Liver (tissue), 7 donors: ENCODE measurements at regions not wholly inside any gene's neighbourhood (a gene's known extent, or its start where the extent isn't known, plus 50 kb on each side); places are given as distances from the start of the nearest gene placed in this dataset.

Source experiments
- DNase-seq: peaks from one replicate; pipeline ENCODE4 v3.0.0-alpha.2; 2017; ENCODE audit warnings: low spot score
- H3K27ac ChIP-seq, 2 donors: one replicate each; pipeline ENCODE4 v1.7.0; 2013; ENCODE audit warnings: inconsistent platforms in 2 of 2, low read length in 2 of 2, control low read depth in 1 of 2, low read depth in 1 of 2, mild to moderate bottlenecking in 1 of 2
- H3K27me3 ChIP-seq, 4 donors: one replicate each; pipeline versions ENCODE4 v1.6.1 to v1.7.0; 2013; ENCODE audit warnings: low read length in 3 of 4, inconsistent platforms in 1 of 4, mild to moderate bottlenecking in 1 of 4, moderate library complexity in 1 of 4; ENCODE audit not compliant: control insufficient read depth in 4 of 4, insufficient read depth in 4 of 4
- H3K36me3 ChIP-seq, 4 donors: one replicate each; pipeline versions ENCODE4 v1.6.1 to v1.7.0; 2013; ENCODE audit warnings: low read length in 3 of 4, mild to moderate bottlenecking in 3 of 4, low read depth in 1 of 4, moderate library complexity in 1 of 4; ENCODE audit not compliant: control insufficient read depth in 4 of 4, insufficient read depth in 3 of 4
- H3K4me1 ChIP-seq, 4 donors: one replicate each; pipeline versions ENCODE4 v1.6.1 to v1.7.0; 2013; ENCODE audit warnings: low read length in 3 of 4, mild to moderate bottlenecking in 3 of 4, moderate library complexity in 1 of 4; ENCODE audit not compliant: control insufficient read depth in 4 of 4, insufficient read depth in 4 of 4
- H3K4me3 ChIP-seq, 3 donors: one replicate each; pipeline versions ENCODE4 v1.6.1 to v1.7.0; 2013; ENCODE audit warnings: low read length in 3 of 3, control low read depth in 1 of 3, low read depth in 1 of 3, mild to moderate bottlenecking in 1 of 3
- H3K9ac ChIP-seq, 2 donors: one replicate each; pipeline ENCODE4 v1.7.0; 2013; ENCODE audit warnings: low read length in 2 of 2, mild to moderate bottlenecking in 2 of 2, moderate library complexity in 2 of 2, control low read depth in 1 of 2, low read depth in 1 of 2
- H3K9me3 ChIP-seq, 4 donors: one replicate each; pipeline versions ENCODE4 v1.6.1 to v1.7.0; 2013; ENCODE audit warnings: low read length in 3 of 4; ENCODE audit not compliant: control insufficient read depth in 4 of 4
- ATF3 ChIP-seq: IDR thresholded peaks from 2 replicates; pipeline ENCODE4 v1.6.1; 2016; ENCODE audit warnings: antibody characterized with exemption
- EGR1 ChIP-seq, 2 donors: IDR thresholded peaks; 2 replicates each; pipeline ENCODE4 v1.6.1; 2016 to 2018; ENCODE audit warnings: antibody characterized with exemption in 2 of 2, low read depth in 2 of 2
- FOXA2 ChIP-seq: IDR thresholded peaks from 2 replicates; pipeline ENCODE4 v1.6.1; 2016; ENCODE audit warnings: antibody characterized with exemption
- GABPA ChIP-seq, 2 donors: IDR thresholded peaks in 1 of 2; conservative IDR thresholded peaks in 1 of 2; 2 replicates each; pipeline ENCODE4 v1.6.1; 2016; ENCODE audit warnings: antibody characterized with exemption in 2 of 2, mild to moderate bottlenecking in 1 of 2, moderate library complexity in 1 of 2
- HNF4A ChIP-seq, 2 donors: conservative IDR thresholded peaks; 2 replicates each; pipeline ENCODE4 v1.6.1; 2016; ENCODE audit warnings: antibody characterized with exemption in 2 of 2, mild to moderate bottlenecking in 2 of 2
- HNF4G ChIP-seq: IDR thresholded peaks from 2 replicates; pipeline ENCODE4 v1.6.1; 2016; ENCODE audit warnings: antibody characterized with exemption
- JUND ChIP-seq, 2 donors: IDR thresholded peaks; 2 replicates each; pipeline ENCODE4 v1.6.1; 2016; ENCODE audit warnings: antibody characterized with exemption in 2 of 2
- MAX ChIP-seq: IDR thresholded peaks from 2 replicates; pipeline ENCODE4 v1.6.1; 2016; ENCODE audit warnings: antibody characterized with exemption
- NR2F2 ChIP-seq: IDR thresholded peaks from 2 replicates; pipeline ENCODE4 v1.6.1; 2016; ENCODE audit warnings: antibody characterized with exemption
- RAD21 ChIP-seq, 2 donors: IDR thresholded peaks; 2 replicates each; pipeline ENCODE4 v1.6.1; 2016; ENCODE audit warnings: antibody characterized with exemption in 2 of 2, mild to moderate bottlenecking in 2 of 2
- REST ChIP-seq: IDR thresholded peaks from 2 replicates; pipeline ENCODE4 v1.6.1; 2016; ENCODE audit warnings: antibody characterized with exemption, mild to moderate bottlenecking
- RXRA ChIP-seq, 2 donors: IDR thresholded peaks; 2 replicates each; pipeline ENCODE4 v1.6.1; 2017 to 2018; ENCODE audit warnings: antibody characterized with exemption in 2 of 2, mild to moderate bottlenecking in 1 of 2
- SP1 ChIP-seq: IDR thresholded peaks from 2 replicates; pipeline ENCODE4 v1.6.1; 2018; ENCODE audit warnings: antibody characterized with exemption, mild to moderate bottlenecking
- TAF1 ChIP-seq: conservative IDR thresholded peaks from 2 replicates; pipeline ENCODE4 v1.6.1; 2016; ENCODE audit warnings: antibody characterized with exemption, mild to moderate bottlenecking
- YY1 ChIP-seq: IDR thresholded peaks from 2 replicates; pipeline ENCODE4 v1.6.1; 2016; ENCODE audit warnings: antibody characterized with exemption, mild to moderate bottlenecking
- ZBTB33 ChIP-seq: IDR thresholded peaks from 2 replicates; pipeline ENCODE4 v1.6.1; 2016; ENCODE audit warnings: antibody characterized with exemption
- WGBS: extraction: QIAGEN DNeasy Blood & Tissue Kit; methylation state at CpG from one replicate; pipeline ENCODE4 v1.1.7; 2013; 5-methylcytosine and 5-hydroxymethylcytosine counted together
- donor health status: healthy.
- donor health status: healthy.
- donor health status: healthy.
- donor health status: healthy.

GRCh38 chr16:62363501-62363900 is 327.3 kb upstream of the CDH8 start:
- Histone ChIP-seq H3K9ac (no peak overlapping the region), H3K9me3 (no peaks in the 10 kb centered on the region), H3K27ac (no peak overlapping the region), H3K4me1 (no peaks in the 10 kb centered on the region), H3K27me3 (no peaks in the 10 kb centered on the region), H3K4me3 (no peak overlapping the region), H3K36me3 (no peaks in the 10 kb centered on the region)
- DNase-seq = no peak
- TF ChIP-seq GABPA (IDR thresholded peaks at IDR 0.05 in 1 of 2, conservative IDR thresholded peaks at IDR 0.05 in 1 of 2) = no peak
- no peak for TF ChIP-seq RXRA (IDR thresholded peaks at IDR 0.05)
- no peak for TF ChIP-seq TAF1
- no peak for TF ChIP-seq FOXA2
- TF ChIP-seq EGR1 (IDR thresholded peaks at IDR 0.05; ENCODE audit: low read depth in 2 of 2) = no peak
- TF ChIP-seq YY1 = no peak
- no peak for TF ChIP-seq HNF4G
- no peak for TF ChIP-seq JUND (IDR thresholded peaks at IDR 0.05)
- TF ChIP-seq SP1 = no peak
- no peak for TF ChIP-seq RAD21 (IDR thresholded peaks at IDR 0.05)
- TF ChIP-seq ATF3 = no peak
- 60% methylated on average over 2 of the region's 2 CpGs for WGBS

GRCh38 chr16:62353355-62353754 is 317.1 kb upstream of the CDH8 start:
- no peak overlapping the region for H3K9ac ChIP-seq
- H3K27ac ChIP-seq = no peak overlapping the region
- DNase-seq = no peak
- H3K27me3 ChIP-seq = no peaks in the 10 kb centered on the region
- no peaks in the 10 kb centered on the region for H3K4me1 ChIP-seq
- H3K9me3 ChIP-seq = no peaks in the 10 kb centered on the region
- H3K4me3 ChIP-seq = no peak overlapping the region
- no peaks in the 10 kb centered on the region for H3K36me3 ChIP-seq
- TF ChIP-seq HNF4A (conservative IDR thresholded peaks at IDR 0.05) = no peak
- no peak for TF ChIP-seq NR2F2
- TF ChIP-seq GABPA (IDR thresholded peaks at IDR 0.05 in 1 of 2, conservative IDR thresholded peaks at IDR 0.05 in 1 of 2) = no peak
- TF ChIP-seq ZBTB33 = no peak
- no peak for TF ChIP-seq REST
- TF ChIP-seq HNF4G = no peak
- 83% methylated on average over 2 of the region's 2 CpGs for WGBS

- DNase-seq = no peak
- H3K27me3 ChIP-seq = no peaks in the 10 kb centered on the region
- H3K9me3 ChIP-seq = no peaks in the 10 kb centered on the region
- 73% methylated on average over 2 of the region's 2 CpGs for WGBS
- no peaks in the 10 kb centered on the region for H3K36me3 ChIP-seq
- H3K4me3 ChIP-seq = no peak overlapping the region
- H3K9ac ChIP-seq = no peak overlapping the region
- no peak for TF ChIP-seq HNF4A (conservative IDR thresholded peaks at IDR 0.05)
- no peak for TF ChIP-seq MAX
- no peak for TF ChIP-seq NR2F2
- TF ChIP-seq YY1 = no peak
- TF ChIP-seq GABPA (IDR thresholded peaks at IDR 0.05 in 1 of 2, conservative IDR thresholded peaks at IDR 0.05 in 1 of 2) = no peak
- TF ChIP-seq RXRA (IDR thresholded peaks at IDR 0.05) = no peak
- TF ChIP-seq ATF3 = no peak
- TF ChIP-seq FOXA2 = no peak
- TF ChIP-seq HNF4G = no peak
- no peak for TF ChIP-seq TAF1
- no peak for TF ChIP-seq SP1
- TF ChIP-seq ZBTB33 = no peak
- H3K4me1 ChIP-seq = no peaks in the 10 kb centered on the region
- no peak overlapping the region for H3K27ac ChIP-seq
Observed at GRCh38 chr16:62342216-62342615, 306.0 kb upstream of the CDH8 start.
